Liver (tissue), 3 donors: ENCODE measurements at regions not wholly inside any gene's neighbourhood (a gene's known extent, or its start where the extent isn't known, plus 50 kb on each side); places are given as distances from the start of the nearest gene placed in this dataset.

Source experiments
- EGR1 ChIP-seq, 2 donors: IDR thresholded peaks; 2 replicates each; pipeline ENCODE4 v1.6.1; 2016 to 2018; ENCODE audit warnings: antibody characterized with exemption in 2 of 2, low read depth in 2 of 2
- FOXA1 ChIP-seq: IDR thresholded peaks from 2 replicates; pipeline ENCODE4 v1.6.1; 2016; ENCODE audit warnings: antibody characterized with exemption
- HNF4G ChIP-seq: IDR thresholded peaks from 2 replicates; pipeline ENCODE4 v1.6.1; 2016; ENCODE audit warnings: antibody characterized with exemption
- JUND ChIP-seq, 2 donors: IDR thresholded peaks; 2 replicates each; pipeline ENCODE4 v1.6.1; 2016; ENCODE audit warnings: antibody characterized with exemption in 2 of 2
- RAD21 ChIP-seq, 2 donors: IDR thresholded peaks; 2 replicates each; pipeline ENCODE4 v1.6.1; 2016; ENCODE audit warnings: antibody characterized with exemption in 2 of 2, mild to moderate bottlenecking in 2 of 2
- RXRA ChIP-seq, 2 donors: IDR thresholded peaks; 2 replicates each; pipeline ENCODE4 v1.6.1; 2017 to 2018; ENCODE audit warnings: antibody characterized with exemption in 2 of 2, mild to moderate bottlenecking in 1 of 2
- SP1 ChIP-seq: IDR thresholded peaks from 2 replicates; pipeline ENCODE4 v1.6.1; 2018; ENCODE audit warnings: antibody characterized with exemption, mild to moderate bottlenecking
- TAF1 ChIP-seq: conservative IDR thresholded peaks from 2 replicates; pipeline ENCODE4 v1.6.1; 2016; ENCODE audit warnings: antibody characterized with exemption, mild to moderate bottlenecking
- YY1 ChIP-seq: IDR thresholded peaks from 2 replicates; pipeline ENCODE4 v1.6.1; 2016; ENCODE audit warnings: antibody characterized with exemption, mild to moderate bottlenecking
- TF ChIP-seq, protein P1 (sequence below): fragments of 150-350 bp; IDR thresholded peaks from 2 replicates; pipeline ENCODE4 v1.5.1; 2017; ENCODE audit warnings: improper control_type of control experiment, low read depth, low read length; ENCODE audit not compliant: missing input control
- TF ChIP-seq, protein P2 (sequence below): IDR thresholded peaks from 2 replicates; pipeline ENCODE4 v1.6.1; 2016; ENCODE audit warnings: antibody characterized with exemption
- TF ChIP-seq, protein P3 (sequence below): IDR thresholded peaks from 2 replicates; pipeline ENCODE4 v1.6.1; 2016; ENCODE audit warnings: antibody characterized with exemption
- TF ChIP-seq, protein P4 (sequence below): IDR thresholded peaks from 2 replicates; pipeline ENCODE4 v1.6.1; 2016; ENCODE audit warnings: antibody characterized with exemption, mild to moderate bottlenecking
- TF ChIP-seq, protein P5 (sequence below): IDR thresholded peaks from 2 replicates; pipeline ENCODE4 v1.6.1; 2016; ENCODE audit warnings: antibody characterized with exemption
- donor health status: healthy.
- donor health status: healthy.

DNA sequence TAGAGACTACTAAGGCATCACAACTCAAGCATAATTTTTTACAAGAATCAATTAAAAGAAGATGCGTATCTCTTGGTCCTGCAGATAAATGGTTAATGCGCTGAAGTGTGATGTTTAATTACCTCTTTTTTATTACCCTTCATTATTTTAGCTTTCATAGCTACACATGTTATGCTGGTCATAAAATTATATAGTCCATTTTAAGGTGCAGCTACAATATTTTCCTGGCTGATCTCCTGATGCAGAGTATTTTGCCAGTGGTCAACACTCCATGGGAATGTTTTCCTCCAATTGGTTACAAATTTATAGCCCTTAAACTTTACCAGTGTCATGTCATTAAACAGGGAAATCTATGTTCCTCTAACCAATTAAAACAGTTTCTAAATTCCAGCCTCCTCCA lies 1617.2 kb downstream of the PCDH7 start:
- TF ChIP-seq, protein P1, sequence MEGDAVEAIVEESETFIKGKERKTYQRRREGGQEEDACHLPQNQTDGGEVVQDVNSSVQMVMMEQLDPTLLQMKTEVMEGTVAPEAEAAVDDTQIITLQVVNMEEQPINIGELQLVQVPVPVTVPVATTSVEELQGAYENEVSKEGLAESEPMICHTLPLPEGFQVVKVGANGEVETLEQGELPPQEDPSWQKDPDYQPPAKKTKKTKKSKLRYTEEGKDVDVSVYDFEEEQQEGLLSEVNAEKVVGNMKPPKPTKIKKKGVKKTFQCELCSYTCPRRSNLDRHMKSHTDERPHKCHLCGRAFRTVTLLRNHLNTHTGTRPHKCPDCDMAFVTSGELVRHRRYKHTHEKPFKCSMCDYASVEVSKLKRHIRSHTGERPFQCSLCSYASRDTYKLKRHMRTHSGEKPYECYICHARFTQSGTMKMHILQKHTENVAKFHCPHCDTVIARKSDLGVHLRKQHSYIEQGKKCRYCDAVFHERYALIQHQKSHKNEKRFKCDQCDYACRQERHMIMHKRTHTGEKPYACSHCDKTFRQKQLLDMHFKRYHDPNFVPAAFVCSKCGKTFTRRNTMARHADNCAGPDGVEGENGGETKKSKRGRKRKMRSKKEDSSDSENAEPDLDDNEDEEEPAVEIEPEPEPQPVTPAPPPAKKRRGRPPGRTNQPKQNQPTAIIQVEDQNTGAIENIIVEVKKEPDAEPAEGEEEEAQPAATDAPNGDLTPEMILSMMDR, result no peak
- TF ChIP-seq YY1 (no peak), TAF1 (no peak), RAD21 (IDR thresholded peaks at IDR 0.05) (no peak), SP1 (no peak), HNF4G (no peak), JUND (IDR thresholded peaks at IDR 0.05) (no peak), FOXA1 (no peak), RXRA (IDR thresholded peaks at IDR 0.05) (no peak), EGR1 (IDR thresholded peaks at IDR 0.05; ENCODE audit: low read depth in 2 of 2) (no peak)
- TF ChIP-seq, protein P2, sequence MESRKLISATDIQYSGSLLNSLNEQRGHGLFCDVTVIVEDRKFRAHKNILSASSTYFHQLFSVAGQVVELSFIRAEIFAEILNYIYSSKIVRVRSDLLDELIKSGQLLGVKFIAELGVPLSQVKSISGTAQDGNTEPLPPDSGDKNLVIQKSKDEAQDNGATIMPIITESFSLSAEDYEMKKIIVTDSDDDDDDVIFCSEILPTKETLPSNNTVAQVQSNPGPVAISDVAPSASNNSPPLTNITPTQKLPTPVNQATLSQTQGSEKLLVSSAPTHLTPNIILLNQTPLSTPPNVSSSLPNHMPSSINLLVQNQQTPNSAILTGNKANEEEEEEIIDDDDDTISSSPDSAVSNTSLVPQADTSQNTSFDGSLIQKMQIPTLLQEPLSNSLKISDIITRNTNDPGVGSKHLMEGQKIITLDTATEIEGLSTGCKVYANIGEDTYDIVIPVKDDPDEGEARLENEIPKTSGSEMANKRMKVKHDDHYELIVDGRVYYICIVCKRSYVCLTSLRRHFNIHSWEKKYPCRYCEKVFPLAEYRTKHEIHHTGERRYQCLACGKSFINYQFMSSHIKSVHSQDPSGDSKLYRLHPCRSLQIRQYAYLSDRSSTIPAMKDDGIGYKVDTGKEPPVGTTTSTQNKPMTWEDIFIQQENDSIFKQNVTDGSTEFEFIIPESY, result no peak
- TF ChIP-seq, protein P3, sequence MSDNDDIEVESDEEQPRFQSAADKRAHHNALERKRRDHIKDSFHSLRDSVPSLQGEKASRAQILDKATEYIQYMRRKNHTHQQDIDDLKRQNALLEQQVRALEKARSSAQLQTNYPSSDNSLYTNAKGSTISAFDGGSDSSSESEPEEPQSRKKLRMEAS, result no peak
- TF ChIP-seq, protein P4, sequence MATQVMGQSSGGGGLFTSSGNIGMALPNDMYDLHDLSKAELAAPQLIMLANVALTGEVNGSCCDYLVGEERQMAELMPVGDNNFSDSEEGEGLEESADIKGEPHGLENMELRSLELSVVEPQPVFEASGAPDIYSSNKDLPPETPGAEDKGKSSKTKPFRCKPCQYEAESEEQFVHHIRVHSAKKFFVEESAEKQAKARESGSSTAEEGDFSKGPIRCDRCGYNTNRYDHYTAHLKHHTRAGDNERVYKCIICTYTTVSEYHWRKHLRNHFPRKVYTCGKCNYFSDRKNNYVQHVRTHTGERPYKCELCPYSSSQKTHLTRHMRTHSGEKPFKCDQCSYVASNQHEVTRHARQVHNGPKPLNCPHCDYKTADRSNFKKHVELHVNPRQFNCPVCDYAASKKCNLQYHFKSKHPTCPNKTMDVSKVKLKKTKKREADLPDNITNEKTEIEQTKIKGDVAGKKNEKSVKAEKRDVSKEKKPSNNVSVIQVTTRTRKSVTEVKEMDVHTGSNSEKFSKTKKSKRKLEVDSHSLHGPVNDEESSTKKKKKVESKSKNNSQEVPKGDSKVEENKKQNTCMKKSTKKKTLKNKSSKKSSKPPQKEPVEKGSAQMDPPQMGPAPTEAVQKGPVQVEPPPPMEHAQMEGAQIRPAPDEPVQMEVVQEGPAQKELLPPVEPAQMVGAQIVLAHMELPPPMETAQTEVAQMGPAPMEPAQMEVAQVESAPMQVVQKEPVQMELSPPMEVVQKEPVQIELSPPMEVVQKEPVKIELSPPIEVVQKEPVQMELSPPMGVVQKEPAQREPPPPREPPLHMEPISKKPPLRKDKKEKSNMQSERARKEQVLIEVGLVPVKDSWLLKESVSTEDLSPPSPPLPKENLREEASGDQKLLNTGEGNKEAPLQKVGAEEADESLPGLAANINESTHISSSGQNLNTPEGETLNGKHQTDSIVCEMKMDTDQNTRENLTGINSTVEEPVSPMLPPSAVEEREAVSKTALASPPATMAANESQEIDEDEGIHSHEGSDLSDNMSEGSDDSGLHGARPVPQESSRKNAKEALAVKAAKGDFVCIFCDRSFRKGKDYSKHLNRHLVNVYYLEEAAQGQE, result no peak
- TF ChIP-seq, protein P5, sequence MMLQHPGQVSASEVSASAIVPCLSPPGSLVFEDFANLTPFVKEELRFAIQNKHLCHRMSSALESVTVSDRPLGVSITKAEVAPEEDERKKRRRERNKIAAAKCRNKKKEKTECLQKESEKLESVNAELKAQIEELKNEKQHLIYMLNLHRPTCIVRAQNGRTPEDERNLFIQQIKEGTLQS, result no peak
